Prostate gland (tissue), 2 donors: ENCODE measurements at regions not wholly inside any gene's neighbourhood (a gene's known extent, or its start where the extent isn't known, plus 50 kb on each side); places are given as distances from the start of the nearest gene placed in this dataset.
A peak's percentile ranks its signal among the peaks of the same experiment; 100 is the strongest.

ENCODE experiments used
- DNase-seq: peaks from one replicate; pipeline ENCODE4 v3.0.0-alpha.2; 2019; ENCODE audit warnings: low spot score
- H3K27ac ChIP-seq, 2 donors: fragments of 200-600 bp; sonication (generic); 2 replicates each; pipeline ENCODE4 v1.5.1; 2017 to 2019
- H3K27me3 ChIP-seq: fragments of 200-600 bp; sonication (generic); replicated peaks from 2 replicates; pipeline ENCODE4 v1.5.1; 2019; ENCODE audit not compliant: insufficient read depth
- H3K36me3 ChIP-seq, 2 donors: fragments of 200-600 bp; sonication (generic); 1 replicate in 1 of 2; 2 replicates in 1 of 2; pipeline versions ENCODE4 v1.5.1 to v1.8.1; 2017 to 2019
- H3K4me1 ChIP-seq: fragments of 200-600 bp; sonication (generic); replicated peaks from 2 replicates; pipeline ENCODE4 v1.5.1; 2019
- H3K4me3 ChIP-seq, 2 donors: fragments of 200-600 bp; sonication (generic); 2 replicates each; pipeline ENCODE4 v1.5.1; 2017 to 2019
- H3K9me3 ChIP-seq: fragments of 200-600 bp; sonication (generic); 2 replicates; pipeline ENCODE4 v1.5.1; 2017
- CTCF ChIP-seq, 4 experiments: fragments of 200-600 bp in 2 of 4; fragments of 450-650 bp in 2 of 4; sonication (generic) in 2 of 4; IDR thresholded peaks; 1 replicate in 3 of 4; 2 replicates in 1 of 4; pipeline ENCODE4 v1.5.1; 2016 to 2019; ENCODE audit warnings: antibody characterized with exemption in 4 of 4, mild to moderate bottlenecking in 2 of 4, moderate library complexity in 2 of 4
- POLR2A ChIP-seq: fragments of 450-650 bp; IDR thresholded peaks from one replicate; pipeline ENCODE4 v1.6.1; 2016; ENCODE audit warnings: antibody characterized with exemption, mild to moderate bottlenecking
- POLR2AphosphoS5 ChIP-seq: sonication (generic); formaldehyde crosslinking; IDR thresholded peaks from one replicate; pipeline ENCODE4 v1.6.1; 2017; ENCODE audit warnings: antibody characterized with exemption
- WGBS: methylation state at CpG from one replicate; pipeline ENCODE4 v1.1.5; 2018; 5-methylcytosine and 5-hydroxymethylcytosine counted together
- intact Hi-C: fragments of 100-400 bp; cut with DNase I; formaldehyde crosslinking; loops from one replicate; pipeline ENCODE4 v1.14.2; 2022

GRCh38 chr22:44628273-44628672 is 73.7 kb upstream of the PRR5 start:
- Histone ChIP-seq H3K4me1 (no peaks in the 10 kb centered on the region), H3K36me3 (no peaks in the 10 kb centered on the region), H3K4me3 (no peak overlapping the region), H3K9me3 (no peaks in the 10 kb centered on the region), H3K27ac (no peak overlapping the region), H3K27me3 (no peaks in the 10 kb centered on the region)
- WGBS, result 94% methylated on average over 4 of the region's 4 CpGs
- no peak for DNase-seq
- no peak for TF ChIP-seq POLR2A
- no peak for TF ChIP-seq CTCF (IDR thresholded peaks at IDR 0.05)
- no peak for TF ChIP-seq POLR2AphosphoS5
- intact Hi-C loops, result loop anchor here (5.0 kb wide), 2 partner anchors 301 to 1241 kb away; no protein-coding TSS in a partner anchor

GRCh38 chr22:44627521-44628139 is 74.4 kb upstream of the PRR5 start:
- no peak for DNase-seq
- Histone ChIP-seq H3K36me3 (no peaks in the 10 kb centered on the region), H3K27me3 (no peaks in the 10 kb centered on the region), H3K4me3 (no peak overlapping the region), H3K4me1 (no peaks in the 10 kb centered on the region), H3K27ac (no peak overlapping the region), H3K9me3 (no peaks in the 10 kb centered on the region)
- intact Hi-C loops, result loop anchor here (2.0 to 5.0 kb wide), 3 partner anchors 300 to 1240 kb away; no protein-coding TSS in a partner anchor
- TF ChIP-seq POLR2A (no peak), CTCF (IDR thresholded peaks at IDR 0.05) (no peak), POLR2AphosphoS5 (no peak)
- 68% methylated on average over 19 of the region's 19 CpGs for WGBS

- H3K27ac ChIP-seq, result no peak overlapping the region
Observed at GRCh38 chr22:44625981-44626687, 75.9 kb upstream of the PRR5 start.

DNA sequence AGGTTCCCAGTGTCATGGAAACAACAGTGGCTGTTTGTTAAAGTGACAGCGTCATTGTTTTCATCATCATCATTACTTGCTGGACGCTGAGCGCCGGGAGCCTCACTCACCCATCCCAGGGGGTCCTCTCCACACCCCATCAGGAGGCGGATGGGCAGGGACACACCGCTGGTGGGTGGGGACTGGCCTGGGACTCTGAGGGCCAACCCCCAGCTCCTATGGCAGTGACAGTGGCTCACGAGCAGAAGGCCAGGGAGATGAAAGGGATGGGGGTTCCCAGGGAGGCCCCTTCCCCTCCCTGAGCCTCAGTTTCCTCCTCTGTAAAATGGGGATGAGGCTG is 76.6 kb upstream of the PRR5 start:
- no peaks in the 10 kb centered on the region for H3K27me3 ChIP-seq
- no peak overlapping the region for H3K27ac ChIP-seq
- 84% methylated on average over 7 of the region's 7 CpGs for WGBS
- H3K4me1 ChIP-seq, result no peaks in the 10 kb centered on the region
- TF ChIP-seq CTCF (IDR thresholded peaks at IDR 0.05), result no peak
- TF ChIP-seq POLR2A, result no peak
- TF ChIP-seq POLR2AphosphoS5, result no peak
- H3K4me3 ChIP-seq, result no peak overlapping the region
- H3K9me3 ChIP-seq, result no peaks in the 10 kb centered on the region
- no peaks in the 10 kb centered on the region for H3K36me3 ChIP-seq
- intact Hi-C loops, result loop anchor here (5.0 kb wide), 2 partner anchors 298 to 1238 kb away; no protein-coding TSS in a partner anchor
- no peak for DNase-seq

More at GRCh38 chr22:44625981-44626687, 75.9 kb upstream of the PRR5 start:
- peak; percentile 54 for DNase-seq
- H3K36me3 ChIP-seq, result no peaks in the 10 kb centered on the region
- intact Hi-C loops, result loop anchor here (1.0 to 5.0 kb wide), 4 partner anchors 299 to 1239 kb away; no protein-coding TSS in a partner anchor
- no peaks in the 10 kb centered on the region for H3K27me3 ChIP-seq
- no peaks in the 10 kb centered on the region for H3K9me3 ChIP-seq
- no peak overlapping the region for H3K4me3 ChIP-seq
- TF ChIP-seq POLR2A, result no peak
- peak; percentile 97 to 99 (median 98) for TF ChIP-seq CTCF (IDR thresholded peaks at IDR 0.05)
- peak; percentile 17 for TF ChIP-seq POLR2AphosphoS5
- no peaks in the 10 kb centered on the region for H3K4me1 ChIP-seq
- 8% methylated on average over 16 of the region's 16 CpGs for WGBS
